NT2/D1 (cell line): ENCODE measurements at regions not wholly inside any gene's neighbourhood (a gene's known extent, or its start where the extent isn't known, plus 50 kb on each side); places are given as distances from the start of the nearest gene placed in this dataset.

Source experiments
- SUZ12 ChIP-seq: IDR thresholded peaks from 2 replicates; pipeline ENCODE4 v1.6.1; 2011; ENCODE audit not compliant: insufficient read length, insufficient read depth; ENCODE audit errors: extremely low read depth
- YY1 ChIP-seq: IDR thresholded peaks from 2 replicates; pipeline ENCODE4 v1.6.1; 2011; ENCODE audit not compliant: insufficient read length, insufficient read depth
- ZNF274 ChIP-seq: IDR thresholded peaks from 2 replicates; pipeline ENCODE4 v1.6.1; 2011; ENCODE audit warnings: mild to moderate bottlenecking, low read depth, low read length

GRCh38 chr20:11814267-11814666, 103.4 kb upstream of the BTBD3 start:
- no peak for TF ChIP-seq ZNF274
- no peak for TF ChIP-seq SUZ12
- no peak for TF ChIP-seq YY1
